CD4-positive, alpha-beta T cell treated with Interleukin-6 at 100 ng/mL for 8 hours (primary cell): ENCODE measurements at regions not wholly inside any gene's neighbourhood (a gene's known extent, or its start where the extent isn't known, plus 50 kb on each side); places are given as distances from the start of the nearest gene placed in this dataset.

Experiments
- DNase-seq: peaks from one replicate; pipeline ENCODE4 v3.0.0-alpha.2; 2020; ENCODE audit warnings: mixed read lengths, low spot score

- no peak for DNase-seq
These were observed 114.4 kb upstream of the TCERG1L start for GRCh38 chr10:131425752-131426533.

GRCh38 chr10:131426534-131426898 lies 115.0 kb upstream of the TCERG1L start:
- DNase-seq, result no peak

GRCh38 chr10:131427281-131427680 lies 115.8 kb upstream of the TCERG1L start:
- no peak for DNase-seq

GRCh38 chr10:131427901-131428300 lies 116.4 kb upstream of the TCERG1L start:
- no peak for DNase-seq

DNA sequence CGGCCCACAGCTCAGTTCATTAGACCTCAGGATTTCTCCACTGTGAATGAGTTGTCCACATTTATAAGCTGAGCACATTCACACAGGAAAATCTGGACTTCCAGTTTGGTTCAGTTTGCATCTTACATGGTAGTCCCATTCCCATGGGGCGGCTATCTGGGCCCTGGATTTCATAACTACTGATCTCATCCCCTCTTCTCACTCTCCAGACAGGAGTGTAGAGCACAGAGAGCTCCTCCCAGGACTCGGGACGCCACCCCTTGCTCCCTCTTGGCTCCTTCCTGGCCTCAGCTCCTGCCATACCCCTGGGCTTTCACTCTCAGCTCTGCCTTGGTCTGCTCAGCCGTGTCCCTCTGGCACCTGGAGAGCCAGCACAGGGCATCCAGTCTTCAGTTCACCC lies 117.6 kb upstream of the TCERG1L start:
- DNase-seq, result no peak

DNA sequence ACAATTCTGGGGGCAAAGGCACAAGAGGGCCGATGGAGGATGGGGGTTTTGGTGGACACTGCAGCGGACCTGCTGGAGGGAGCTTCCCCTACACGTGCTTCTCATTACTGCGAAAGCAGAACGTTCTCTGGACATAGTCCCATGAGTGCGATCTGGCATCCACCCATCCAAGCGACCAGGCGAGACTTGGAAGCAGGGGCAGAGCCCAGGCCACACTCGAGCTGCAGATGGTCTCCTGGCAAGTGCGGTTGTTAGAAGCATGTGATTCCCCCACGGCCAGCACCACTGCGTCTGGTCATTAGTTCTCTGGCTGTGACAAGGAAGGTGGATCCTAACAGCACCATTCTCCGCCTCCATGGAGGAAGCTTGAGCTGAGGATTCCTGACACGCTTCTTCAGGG lies 118.4 kb upstream of the TCERG1L start:
- DNase-seq, result no peak

DNA sequence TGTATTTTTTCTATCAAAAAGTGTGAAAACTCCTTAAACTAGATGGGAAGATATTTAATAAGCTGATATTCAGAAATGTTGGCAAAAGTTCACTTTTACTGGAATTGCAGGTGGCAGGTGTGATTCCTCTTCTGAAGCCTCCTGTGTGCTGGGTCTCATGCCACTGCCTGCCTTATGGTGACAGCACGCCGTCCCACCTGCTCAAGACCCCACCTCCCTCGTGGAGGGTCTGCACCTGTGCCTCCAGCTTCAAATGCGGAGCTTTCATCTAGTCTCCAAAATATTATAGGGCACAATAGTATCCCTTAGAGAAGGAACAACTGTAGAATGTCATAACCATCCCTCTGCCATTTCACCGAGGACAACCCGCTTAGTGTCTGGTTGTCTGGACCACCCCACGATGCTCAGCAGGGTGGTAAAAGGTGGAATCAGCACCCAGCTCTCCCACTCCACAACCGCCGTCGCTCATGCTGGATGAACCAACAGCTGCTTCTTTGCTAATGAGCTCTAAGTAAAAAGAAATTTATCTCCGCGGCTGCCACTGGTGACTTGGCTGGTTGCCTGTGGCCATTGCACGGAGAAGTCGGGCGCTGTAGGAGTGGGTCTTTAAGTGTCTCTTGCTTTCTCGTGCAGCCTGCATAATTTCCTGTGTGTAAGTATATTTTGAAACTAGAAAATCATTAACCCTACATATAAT lies 119.3 kb upstream of the TCERG1L start:
- no peak for DNase-seq

DNA sequence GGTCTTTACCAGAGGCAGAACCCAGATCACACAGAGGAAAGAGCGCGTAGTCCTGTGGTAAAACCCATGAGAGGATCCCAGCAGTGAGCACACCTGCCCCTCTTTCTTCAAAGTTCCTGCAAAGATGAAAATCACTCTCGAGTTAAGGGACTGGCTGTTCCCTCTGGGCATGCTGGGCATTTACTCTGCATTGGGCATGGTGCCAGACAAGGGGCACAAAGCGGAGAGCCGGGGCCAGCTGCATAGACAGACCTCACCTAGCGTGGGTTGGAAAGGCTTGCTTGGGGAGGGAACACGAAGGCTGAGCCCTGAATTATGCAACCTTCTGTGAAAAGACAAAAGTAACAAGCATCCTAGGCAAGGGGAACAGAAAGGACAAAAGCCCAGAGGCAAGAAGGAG lies 120.0 kb upstream of the TCERG1L start:
- DNase-seq, result no peak

- no peak for DNase-seq
These were observed 120.6 kb upstream of the TCERG1L start for GRCh38 chr10:131431978-131432690.

GRCh38 chr10:131433568-131433967 lies 122.0 kb upstream of the TCERG1L start:
- no peak for DNase-seq

DNA sequence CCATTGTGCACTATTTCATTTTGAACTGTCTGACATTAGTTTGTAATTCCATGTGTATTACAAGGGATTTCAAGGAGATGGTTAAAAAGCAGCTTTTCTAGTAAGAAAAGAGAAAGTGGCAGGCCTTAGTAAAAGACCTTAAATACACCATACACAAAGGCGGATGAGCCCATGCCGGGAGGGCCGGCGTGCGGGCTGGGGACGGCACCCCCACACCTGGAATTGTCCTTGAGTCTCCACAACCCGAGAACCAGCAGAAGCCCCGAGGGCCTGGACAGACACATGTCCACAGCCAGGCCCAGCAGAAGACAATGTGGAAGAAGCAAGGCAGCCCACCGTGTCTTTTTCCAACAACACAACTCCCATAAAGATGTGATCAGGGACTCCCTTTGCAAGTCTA lies 123.7 kb upstream of the TCERG1L start:
- DNase-seq, result no peak

- no peak for DNase-seq
These were observed 124.4 kb upstream of the TCERG1L start for GRCh38 chr10:131435760-131436457.

DNA sequence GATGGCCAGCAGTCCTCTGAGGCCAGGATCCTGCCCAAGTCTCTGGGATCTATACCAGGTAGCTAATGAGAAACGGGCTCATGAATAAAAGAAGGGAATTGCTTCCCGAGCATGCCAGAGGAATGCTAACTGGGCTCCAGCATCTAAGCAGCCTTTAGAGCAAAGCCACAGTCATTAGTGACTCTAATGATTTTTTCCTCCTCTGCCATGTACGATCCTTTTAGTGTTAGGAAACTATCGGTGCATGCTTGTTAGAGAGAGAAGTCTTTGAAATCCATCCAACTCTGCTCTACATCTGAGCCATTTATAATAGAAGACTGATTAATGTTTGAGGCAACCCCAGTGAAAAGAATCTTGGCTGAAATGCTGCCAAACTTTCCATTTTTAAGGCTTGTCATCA lies 124.9 kb upstream of the TCERG1L start:
- no peak for DNase-seq

GRCh38 chr10:131437556-131438475 lies 126.3 kb upstream of the TCERG1L start:
- no peak for DNase-seq

- DNase-seq, result no peak
These were observed 127.1 kb upstream of the TCERG1L start for GRCh38 chr10:131438665-131439064.

DNA sequence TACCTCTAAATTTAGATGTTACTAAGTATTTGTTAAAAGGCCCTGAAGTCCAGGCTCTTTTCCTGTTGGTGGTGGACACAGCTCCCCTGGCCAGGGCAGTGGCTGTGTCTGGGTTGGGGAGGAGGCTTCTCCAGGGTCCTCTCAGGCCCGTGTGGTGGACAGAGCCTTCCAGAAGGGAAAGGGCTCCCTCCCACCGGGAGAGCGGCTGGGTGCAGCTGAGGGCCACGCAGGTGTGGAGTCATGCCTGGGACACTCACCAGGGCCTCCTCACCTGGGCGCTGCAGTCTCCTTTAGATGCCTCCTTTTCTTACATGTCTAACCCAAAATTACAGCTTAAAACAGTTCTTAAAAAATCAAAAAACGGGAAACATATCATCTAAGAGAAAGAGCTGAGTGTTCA lies 128.2 kb upstream of the TCERG1L start:
- DNase-seq, result no peak

DNA sequence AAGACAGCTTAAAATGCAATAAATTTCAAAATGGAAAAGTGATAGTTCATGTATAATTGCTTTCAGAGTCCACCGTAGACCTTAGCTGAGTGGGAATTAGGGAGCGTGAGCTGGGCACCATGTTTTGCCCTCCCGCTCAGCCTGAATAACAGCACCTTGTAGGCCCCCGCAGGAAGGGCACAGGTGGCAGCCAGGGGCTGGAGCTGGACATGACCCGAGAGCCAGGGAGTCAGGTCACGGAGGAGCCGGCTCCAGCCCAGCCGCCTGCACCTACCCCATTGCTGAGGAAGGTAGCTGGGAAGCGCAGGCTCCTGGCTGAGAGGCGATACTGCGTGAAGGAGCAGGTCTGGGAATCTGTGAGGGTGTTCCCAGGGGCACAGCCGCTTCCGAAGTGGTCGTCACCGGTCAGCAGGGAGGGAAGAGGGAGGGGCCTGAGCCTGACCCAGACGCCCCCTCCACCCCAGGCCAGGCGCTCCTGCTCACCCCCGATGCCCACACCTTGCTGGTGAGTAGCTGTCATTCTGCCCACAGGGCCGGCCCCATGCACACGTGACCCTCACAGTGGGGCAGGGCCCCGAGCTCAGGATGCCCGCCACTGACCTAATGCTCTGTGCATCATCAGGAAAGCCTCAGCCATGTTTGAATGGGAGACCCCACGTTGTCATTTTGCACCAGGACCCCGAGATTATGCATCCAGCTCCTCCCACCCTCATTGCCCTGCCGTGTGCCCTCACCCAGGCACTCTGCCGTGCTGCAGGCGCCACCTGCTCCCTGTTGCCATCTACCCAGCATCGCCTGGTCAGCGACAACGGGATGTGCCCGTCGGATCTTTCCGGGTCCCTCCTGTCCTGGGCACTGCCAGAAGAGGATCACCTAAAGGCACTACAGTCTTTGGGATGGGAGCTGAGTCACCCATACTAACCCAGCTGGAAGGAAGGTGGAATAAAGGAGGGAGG lies 129.2 kb upstream of the TCERG1L start:
- DNase-seq, result no peak

DNA sequence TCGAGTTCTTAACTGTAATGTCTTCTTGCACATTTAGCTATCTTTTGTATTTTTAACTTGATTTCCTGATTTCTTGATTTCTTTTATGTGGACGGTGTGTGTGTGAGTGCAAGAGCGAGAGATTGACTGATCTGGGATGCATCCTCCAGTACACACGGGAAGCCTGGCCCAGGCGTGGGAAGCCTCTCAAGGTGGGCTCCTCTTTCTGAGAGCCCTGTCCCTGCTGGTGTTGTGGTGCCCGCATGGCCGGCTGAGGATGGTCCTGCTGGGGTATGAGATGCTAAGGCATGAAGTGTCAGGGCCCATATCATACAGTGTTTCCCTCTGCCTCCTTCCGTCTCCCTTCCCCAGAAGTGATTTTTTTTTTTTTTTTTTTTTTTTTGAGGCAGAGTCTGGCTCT lies 130.8 kb upstream of the TCERG1L start:
- DNase-seq, result no peak

- no peak for DNase-seq
These were observed 132.8 kb upstream of the TCERG1L start for GRCh38 chr10:131444286-131444685.

DNA sequence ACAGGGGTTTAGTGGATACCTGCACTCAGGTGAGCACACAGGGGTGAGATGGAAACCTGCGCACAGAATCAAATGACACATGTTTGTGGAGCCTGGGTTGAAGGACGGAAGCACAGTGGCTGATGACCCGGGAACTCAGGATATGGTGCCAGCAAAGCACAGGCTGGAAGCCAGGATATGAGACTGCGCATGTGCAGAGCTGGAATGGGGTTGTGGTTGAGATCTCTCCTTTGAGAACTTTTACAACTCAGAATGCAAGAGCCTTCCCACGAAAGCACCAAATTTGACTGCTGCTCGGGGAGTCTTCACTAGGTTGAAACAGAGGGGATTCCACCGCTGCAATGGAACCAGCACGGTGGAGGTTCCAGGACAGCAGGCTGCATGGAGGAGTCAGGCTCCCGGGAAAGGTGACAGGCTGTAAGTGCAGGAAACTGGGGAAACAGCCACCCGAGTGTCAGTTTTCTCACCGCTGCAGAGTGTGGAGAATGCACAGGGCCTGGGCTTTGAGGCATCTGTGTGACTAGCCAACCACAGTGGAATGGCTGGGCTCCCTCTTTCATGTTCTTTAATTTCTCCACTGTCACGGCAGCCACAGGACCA lies 133.4 kb upstream of the TCERG1L start:
- DNase-seq, result no peak
